GM23338 (cell line): ENCODE measurements at regions not wholly inside any gene's neighbourhood (a gene's known extent, or its start where the extent isn't known, plus 50 kb on each side); places are given as distances from the start of the nearest gene placed in this dataset.
"Not testable (repeated sequence)": the region's sequence is repeated elsewhere in the genome, so short reads cannot be mapped to it uniquely, and the experiment has no call there.

ENCODE experiments used
- CREB1 ChIP-seq: fragments of 250-450 bp; sonication (Bioruptor Pico); IDR thresholded peaks from 2 replicates; pipeline ENCODE4 v1.5.0; 2020; ENCODE audit warnings: low read depth, mild to moderate bottlenecking, moderate library complexity
- EZH2 ChIP-seq: fragments of 200-600 bp; sonication (generic); IDR thresholded peaks from one replicate; pipeline ENCODE4 v1.8.0; 2017; ENCODE audit warnings: antibody characterized with exemption, mild to moderate bottlenecking, low read depth; ENCODE audit not compliant: unreplicated experiment
- EZH2phosphoT487 ChIP-seq: fragments of 200-600 bp; sonication (generic); IDR thresholded peaks from one replicate; pipeline ENCODE4 v1.8.1; 2018; ENCODE audit warnings: antibody characterized with exemption; ENCODE audit not compliant: unreplicated experiment
- JUNB ChIP-seq: IDR thresholded peaks from one replicate; pipeline ENCODE4 v1.6.1; 2016; ENCODE audit warnings: antibody characterized with exemption; ENCODE audit not compliant: unreplicated experiment
- NANOG ChIP-seq: IDR thresholded peaks from 2 replicates; pipeline ENCODE4 v1.6.1; 2016; ENCODE audit warnings: antibody characterized with exemption, borderline replicate concordance
- POLR2AphosphoS5 ChIP-seq: IDR thresholded peaks from 2 replicates; pipeline ENCODE4 v1.6.1; 2016; ENCODE audit warnings: antibody characterized with exemption, low read depth
- ZNF331 ChIP-seq: fragments of 250-450 bp; sonication (Bioruptor Pico); IDR thresholded peaks from 2 replicates; pipeline ENCODE4 v1.5.0; 2020; ENCODE audit warnings: low read depth, mild to moderate bottlenecking, moderate library complexity
- TF ChIP-seq, protein P1 (sequence below), 2 experiments: fragments of 200-600 bp in 1 of 2; sonication (generic) in 1 of 2; conservative IDR thresholded peaks; 2 replicates each; pipeline versions ENCODE4 v1.5.1 to v1.6.1; 2016 to 2017; ENCODE audit warnings: antibody characterized with exemption in 2 of 2, low read depth in 2 of 2, mild to moderate bottlenecking in 2 of 2, moderate library complexity in 1 of 2

DNA sequence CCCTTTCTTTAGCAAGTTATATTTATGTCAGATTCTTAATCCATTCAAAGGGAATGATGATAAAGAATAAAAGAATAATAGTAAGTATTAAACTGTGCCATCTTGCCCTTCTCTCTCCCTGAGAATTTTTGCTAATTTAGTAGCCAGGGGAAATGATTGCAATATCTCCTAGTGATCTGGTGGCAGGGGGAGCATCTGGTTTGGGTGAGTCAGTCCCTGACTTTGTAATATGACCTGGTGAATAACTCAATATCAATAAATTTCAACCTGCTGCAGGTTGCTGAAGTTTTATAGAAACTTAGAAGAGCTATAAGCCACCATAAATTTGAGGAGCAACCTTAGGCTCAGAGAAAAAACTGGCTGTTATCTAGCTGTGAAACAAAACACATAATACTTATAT, 149.4 kb downstream of the SYT15 start:
- TF ChIP-seq, protein P1, sequence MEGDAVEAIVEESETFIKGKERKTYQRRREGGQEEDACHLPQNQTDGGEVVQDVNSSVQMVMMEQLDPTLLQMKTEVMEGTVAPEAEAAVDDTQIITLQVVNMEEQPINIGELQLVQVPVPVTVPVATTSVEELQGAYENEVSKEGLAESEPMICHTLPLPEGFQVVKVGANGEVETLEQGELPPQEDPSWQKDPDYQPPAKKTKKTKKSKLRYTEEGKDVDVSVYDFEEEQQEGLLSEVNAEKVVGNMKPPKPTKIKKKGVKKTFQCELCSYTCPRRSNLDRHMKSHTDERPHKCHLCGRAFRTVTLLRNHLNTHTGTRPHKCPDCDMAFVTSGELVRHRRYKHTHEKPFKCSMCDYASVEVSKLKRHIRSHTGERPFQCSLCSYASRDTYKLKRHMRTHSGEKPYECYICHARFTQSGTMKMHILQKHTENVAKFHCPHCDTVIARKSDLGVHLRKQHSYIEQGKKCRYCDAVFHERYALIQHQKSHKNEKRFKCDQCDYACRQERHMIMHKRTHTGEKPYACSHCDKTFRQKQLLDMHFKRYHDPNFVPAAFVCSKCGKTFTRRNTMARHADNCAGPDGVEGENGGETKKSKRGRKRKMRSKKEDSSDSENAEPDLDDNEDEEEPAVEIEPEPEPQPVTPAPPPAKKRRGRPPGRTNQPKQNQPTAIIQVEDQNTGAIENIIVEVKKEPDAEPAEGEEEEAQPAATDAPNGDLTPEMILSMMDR (conservative IDR thresholded peaks at IDR 0.05; ENCODE audit: low read depth in 2 of 2), result not testable (repeated sequence)
- TF ChIP-seq EZH2; EZH2phosphoT487; CREB1; POLR2AphosphoS5; NANOG; JUNB; ZNF331 (CRISPR knock-in tag): not testable (repeated sequence)
